ENCODE measurements at regions not wholly inside any gene's neighbourhood (a gene's known extent, or its start where the extent isn't known, plus 50 kb on each side); places are given as distances from the start of the nearest gene placed in this dataset.

- Mint-ChIP-seq H3K27me3 (peaks cover 4% of the 10 kb centered on the region), H3K9me3 (ENCODE audit: insufficient read depth) (no peaks in the 10 kb centered on the region), H3K4me3 (no peak overlapping the region), H3K4me1 (peaks cover 8% of the 10 kb centered on the region), H3K27ac (no peak overlapping the region)
- H3K4me1 ChIP-seq (ENCODE audit: control insufficient read depth in 2 of 2, insufficient read depth in 2 of 2, low read length in 2 of 2) = peaks cover 8% of the 10 kb centered on the region in 2 donors
- TF ChIP-seq EZH2 (IDR thresholded peaks at IDR 0.05; ENCODE audit: borderline replicate concordance, insufficient read depth, low read depth, low read length, poor library complexity, severe bottlenecking) = no peak
- no peak overlapping the region for H2AFZ ChIP-seq (ENCODE audit: insufficient read depth, low read depth, low read length, poor library complexity, severe bottlenecking)
- H3K79me2 ChIP-seq (ENCODE audit: control insufficient read depth, insufficient read depth, low read length) = no peaks in the 10 kb centered on the region
- no peak overlapping the region for H3K27ac ChIP-seq (ENCODE audit: low read length in 2 of 2)
- no peak overlapping the region for H3K4me2 ChIP-seq (replicated peaks; ENCODE audit: low read depth, low read length, poor library complexity, severe bottlenecking)
- CTCF ChIA-PET = no interaction called here
- no peaks in the 10 kb centered on the region for H3K36me3 ChIP-seq (replicated peaks in 1 of 2; ENCODE audit: control extremely low read depth in 1 of 2, control insufficient read depth in 1 of 2, extremely low read depth in 1 of 2, insufficient read depth in 2 of 2, low read length in 1 of 2)
- POLR2A ChIA-PET = no interaction called here
- ATAC-seq (ENCODE audit: low read depth) (no peak), DNase-seq (no peak)
- H4K20me1 ChIP-seq (ENCODE audit: control insufficient read depth, insufficient read depth, low read length, poor library complexity, severe bottlenecking) = no peaks in the 10 kb centered on the region
- intact Hi-C loops (cut with micrococcal nuclease) = no loop called here
- H3K9me3 ChIP-seq (ENCODE audit: control extremely low read depth in 1 of 3, control insufficient read depth in 2 of 3, insufficient read depth in 1 of 3, low read length in 2 of 3) = no peaks in the 10 kb centered on the region
- H3K27me3 ChIP-seq (replicated peaks in 1 of 4; ENCODE audit: control extremely low read depth in 1 of 4, control insufficient read depth in 3 of 4, insufficient read depth in 4 of 4, low read length in 3 of 4) = no peaks in the 10 kb centered on the region
- no peak overlapping the region for H3K9ac ChIP-seq (ENCODE audit: low read length)
- WGBS (ENCODE audit: insufficient coverage) = 70% methylated on average over 4 of the region's 5 CpGs
- H3K4me3 ChIP-seq (ENCODE audit: control extremely low read depth in 1 of 5, extremely low read depth in 1 of 5, insufficient read depth in 1 of 5, low read depth in 2 of 5, low read length in 4 of 5) = no peak overlapping the region
Observed at GRCh38 chr2:172285010-172285621, 142.3 kb upstream of the ITGA6 start.

- CTCF ChIA-PET = no interaction called here
- Histone ChIP-seq H3K4me1 (ENCODE audit: control insufficient read depth in 2 of 2, insufficient read depth in 2 of 2, low read length in 2 of 2) (peaks cover 5% of the 10 kb centered on the region in 2 donors), H3K27ac (ENCODE audit: low read length in 2 of 2) (no peak overlapping the region), H2AFZ (ENCODE audit: insufficient read depth, low read depth, low read length, poor library complexity, severe bottlenecking) (no peak overlapping the region), H3K9ac (ENCODE audit: low read length) (no peak overlapping the region), H3K27me3 (replicated peaks in 1 of 4; ENCODE audit: control extremely low read depth in 1 of 4, control insufficient read depth in 3 of 4, insufficient read depth in 4 of 4, low read length in 3 of 4) (no peaks in the 10 kb centered on the region), H3K4me3 (ENCODE audit: control extremely low read depth in 1 of 5, extremely low read depth in 1 of 5, insufficient read depth in 1 of 5, low read depth in 2 of 5, low read length in 4 of 5) (no peak overlapping the region), H4K20me1 (ENCODE audit: control insufficient read depth, insufficient read depth, low read length, poor library complexity, severe bottlenecking) (no peaks in the 10 kb centered on the region), H3K79me2 (ENCODE audit: control insufficient read depth, insufficient read depth, low read length) (no peaks in the 10 kb centered on the region), H3K9me3 (ENCODE audit: control extremely low read depth in 1 of 3, control insufficient read depth in 2 of 3, insufficient read depth in 1 of 3, low read length in 2 of 3) (no peaks in the 10 kb centered on the region), H3K36me3 (replicated peaks in 1 of 2; ENCODE audit: control extremely low read depth in 1 of 2, control insufficient read depth in 1 of 2, extremely low read depth in 1 of 2, insufficient read depth in 2 of 2, low read length in 1 of 2) (no peaks in the 10 kb centered on the region), H3K4me2 (replicated peaks; ENCODE audit: low read depth, low read length, poor library complexity, severe bottlenecking) (no peak overlapping the region)
- no peak overlapping the region for H3K27ac Mint-ChIP-seq
- intact Hi-C loops (cut with micrococcal nuclease) = no loop called here
- DNase-seq = no peak
- H3K4me1 Mint-ChIP-seq = peaks cover 5% of the 10 kb centered on the region
- ATAC-seq (ENCODE audit: low read depth) = no peak
- WGBS (ENCODE audit: insufficient coverage) = 67% methylated on average over 6 of the region's 9 CpGs
- H3K9me3 Mint-ChIP-seq (ENCODE audit: insufficient read depth) = no peaks in the 10 kb centered on the region
- TF ChIP-seq CTCF (IDR thresholded peaks at IDR 0.05) (no peak), EZH2 (IDR thresholded peaks at IDR 0.05; ENCODE audit: borderline replicate concordance, insufficient read depth, low read depth, low read length, poor library complexity, severe bottlenecking) (no peak)
- peaks cover 6% of the 10 kb centered on the region for H3K27me3 Mint-ChIP-seq
- POLR2A ChIA-PET = no interaction called here
- no peak overlapping the region for H3K4me3 Mint-ChIP-seq
Observed at GRCh38 chr2:172285760-172286159, 141.6 kb upstream of the ITGA6 start.
